Thyroid gland (tissue), 4 donors: ENCODE measurements at regions not wholly inside any gene's neighbourhood (a gene's known extent, or its start where the extent isn't known, plus 50 kb on each side); places are given as distances from the start of the nearest gene placed in this dataset.

Experiments used
- DNase-seq, 2 donors: peaks; one replicate each; pipeline ENCODE4 v3.0.0-alpha.2; 2019
- H3K27ac ChIP-seq, 3 donors: fragments of 200-600 bp; sonication (generic); 1 replicate in 2 of 3; 2 replicates in 1 of 3; pipeline ENCODE4 v1.5.1; 2016 to 2019; ENCODE audit warnings: mild to moderate bottlenecking in 1 of 3, moderate library complexity in 1 of 3
- H3K27me3 ChIP-seq: fragments of 200-600 bp; sonication (generic); one replicate; pipeline ENCODE4 v1.5.1; 2019
- H3K36me3 ChIP-seq, 2 donors: fragments of 200-600 bp; sonication (generic); one replicate each; pipeline ENCODE4 v1.5.1; 2016 to 2019
- H3K4me1 ChIP-seq, 2 donors: fragments of 200-600 bp; sonication (generic); one replicate each; pipeline ENCODE4 v1.5.1; 2017 to 2019
- H3K4me3 ChIP-seq, 3 donors: fragments of 200-600 bp; sonication (generic); replicated peaks in 1 of 3; 1 replicate in 2 of 3; 2 replicates in 1 of 3; pipeline ENCODE4 v1.5.1; 2016; ENCODE audit warnings: mild to moderate bottlenecking in 1 of 3
- H3K9me3 ChIP-seq: fragments of 200-600 bp; sonication (generic); one replicate; pipeline ENCODE4 v1.5.1; 2017
- POLR2A ChIP-seq, 2 donors: fragments of 450-650 bp; IDR thresholded peaks; one replicate each; pipeline ENCODE4 v1.6.1; 2017; ENCODE audit warnings: antibody characterized with exemption in 2 of 2, mild to moderate bottlenecking in 2 of 2, moderate library complexity in 1 of 2
- WGBS, 2 donors: methylation state at CpG; one replicate each; pipeline ENCODE4 v1.1.5; 2017; 5-methylcytosine and 5-hydroxymethylcytosine counted together
- intact Hi-C: fragments of 100-400 bp; cut with DNase I; formaldehyde crosslinking; loops from one replicate; pipeline ENCODE4 v1.15.1; 2023
- TF ChIP-seq, protein P1 (sequence below), 6 experiments: fragments of 200-600 bp in 3 of 6; fragments of 450-650 bp in 3 of 6; sonication (generic) in 3 of 6; IDR thresholded peaks; one replicate each; pipeline ENCODE4 v1.5.1; 2016 to 2019; ENCODE audit warnings: antibody characterized with exemption in 6 of 6, mild to moderate bottlenecking in 2 of 6, inconsistent platforms in 1 of 6, moderate library complexity in 1 of 6

DNA sequence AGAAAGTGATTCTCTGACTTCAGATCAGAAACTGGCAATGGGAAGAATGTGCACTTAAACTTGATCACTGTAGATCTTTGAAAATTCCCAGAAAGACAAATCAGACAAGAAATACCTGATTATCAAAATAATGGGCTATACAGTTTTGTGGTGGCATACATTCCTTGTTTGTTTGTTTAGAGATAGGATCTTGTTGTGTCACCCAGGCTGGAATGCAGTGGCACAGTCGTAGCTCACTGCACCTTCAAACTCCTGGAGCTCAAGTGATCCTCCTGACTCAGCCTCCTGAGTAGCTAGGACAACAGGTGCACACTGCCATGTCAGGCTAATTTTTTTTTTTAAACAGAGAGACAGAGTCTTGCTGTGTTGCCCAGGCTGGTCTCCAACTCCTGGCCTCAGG, 81.0 kb upstream of the SPRY1 start:
- no peaks in the 10 kb centered on the region for H3K27me3 ChIP-seq
- no peaks in the 10 kb centered on the region for H3K36me3 ChIP-seq
- H3K4me3 ChIP-seq, result no peak overlapping the region
- no peaks in the 10 kb centered on the region for H3K9me3 ChIP-seq
- no peak for DNase-seq
- no peak for TF ChIP-seq POLR2A (IDR thresholded peaks at IDR 0.05)
- TF ChIP-seq, protein P1, sequence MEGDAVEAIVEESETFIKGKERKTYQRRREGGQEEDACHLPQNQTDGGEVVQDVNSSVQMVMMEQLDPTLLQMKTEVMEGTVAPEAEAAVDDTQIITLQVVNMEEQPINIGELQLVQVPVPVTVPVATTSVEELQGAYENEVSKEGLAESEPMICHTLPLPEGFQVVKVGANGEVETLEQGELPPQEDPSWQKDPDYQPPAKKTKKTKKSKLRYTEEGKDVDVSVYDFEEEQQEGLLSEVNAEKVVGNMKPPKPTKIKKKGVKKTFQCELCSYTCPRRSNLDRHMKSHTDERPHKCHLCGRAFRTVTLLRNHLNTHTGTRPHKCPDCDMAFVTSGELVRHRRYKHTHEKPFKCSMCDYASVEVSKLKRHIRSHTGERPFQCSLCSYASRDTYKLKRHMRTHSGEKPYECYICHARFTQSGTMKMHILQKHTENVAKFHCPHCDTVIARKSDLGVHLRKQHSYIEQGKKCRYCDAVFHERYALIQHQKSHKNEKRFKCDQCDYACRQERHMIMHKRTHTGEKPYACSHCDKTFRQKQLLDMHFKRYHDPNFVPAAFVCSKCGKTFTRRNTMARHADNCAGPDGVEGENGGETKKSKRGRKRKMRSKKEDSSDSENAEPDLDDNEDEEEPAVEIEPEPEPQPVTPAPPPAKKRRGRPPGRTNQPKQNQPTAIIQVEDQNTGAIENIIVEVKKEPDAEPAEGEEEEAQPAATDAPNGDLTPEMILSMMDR (IDR thresholded peaks at IDR 0.05), result no peak
- 89 to 96% methylated on average over 1 of the region's 1 CpG for WGBS, 2 donors
- intact Hi-C loops, result no loop called here
- no peak overlapping the region for H3K27ac ChIP-seq
- H3K4me1 ChIP-seq, result no peaks in the 10 kb centered on the region

DNA sequence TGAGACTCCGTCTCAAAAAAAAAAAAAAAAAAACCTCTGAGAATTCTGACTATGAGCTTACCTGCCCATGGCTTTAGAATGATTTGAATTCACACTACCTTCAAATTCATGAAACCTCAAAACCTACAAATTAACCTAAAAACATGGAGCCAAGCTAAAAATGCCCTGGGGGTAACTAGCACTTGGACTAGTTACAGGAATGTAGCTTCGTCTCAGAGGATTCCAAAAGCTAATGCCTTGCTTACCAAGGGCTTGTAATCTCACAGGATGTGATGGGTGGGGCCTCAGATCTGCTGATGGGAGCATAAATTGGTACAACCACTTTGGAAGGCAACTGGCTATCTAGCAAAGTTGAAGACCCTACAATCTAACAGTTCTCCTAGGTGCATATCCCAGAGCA, 79.4 kb upstream of the SPRY1 start:
- Histone ChIP-seq H3K9me3 (no peaks in the 10 kb centered on the region), H3K27me3 (no peaks in the 10 kb centered on the region), H3K4me3 (no peak overlapping the region), H3K4me1 (no peaks in the 10 kb centered on the region), H3K27ac (no peak overlapping the region), H3K36me3 (no peaks in the 10 kb centered on the region)
- DNase-seq, result no peak
- TF ChIP-seq, protein P1 (IDR thresholded peaks at IDR 0.05), result no peak
- TF ChIP-seq POLR2A (IDR thresholded peaks at IDR 0.05), result no peak
- WGBS, 2 donors, result 91 to 98% methylated on average over 2 of the region's 2 CpGs
- intact Hi-C loops, result no loop called here

DNA sequence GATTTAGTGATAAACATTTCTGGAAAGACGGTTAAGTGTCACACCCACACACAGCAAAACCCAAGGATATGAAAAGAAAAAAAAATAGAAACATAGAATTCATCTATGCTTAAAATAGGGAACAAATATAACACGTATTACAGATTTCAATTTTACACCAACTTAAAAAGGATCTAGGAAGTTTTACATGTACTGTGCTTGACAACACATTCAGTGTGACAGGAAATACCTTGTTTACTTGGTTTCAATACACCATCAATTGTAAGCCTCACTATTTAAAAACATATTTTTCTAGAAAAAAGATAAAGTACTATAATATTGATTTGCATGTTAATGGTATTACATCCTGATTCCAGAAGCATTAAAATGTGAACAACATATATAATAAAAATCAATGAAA, 77.0 kb upstream of the SPRY1 start:
- no peak for DNase-seq
- H3K27me3 ChIP-seq, result no peaks in the 10 kb centered on the region
- H3K4me1 ChIP-seq, result no peaks in the 10 kb centered on the region
- intact Hi-C loops, result no loop called here
- no peaks in the 10 kb centered on the region for H3K9me3 ChIP-seq
- WGBS, 2 donors, result 92% methylated on average over 2 of the region's 2 CpGs
- no peak overlapping the region for H3K4me3 ChIP-seq
- H3K27ac ChIP-seq, result no peak overlapping the region
- no peaks in the 10 kb centered on the region for H3K36me3 ChIP-seq
- TF ChIP-seq POLR2A (IDR thresholded peaks at IDR 0.05), result no peak
- TF ChIP-seq, protein P1 (IDR thresholded peaks at IDR 0.05), result no peak

DNA sequence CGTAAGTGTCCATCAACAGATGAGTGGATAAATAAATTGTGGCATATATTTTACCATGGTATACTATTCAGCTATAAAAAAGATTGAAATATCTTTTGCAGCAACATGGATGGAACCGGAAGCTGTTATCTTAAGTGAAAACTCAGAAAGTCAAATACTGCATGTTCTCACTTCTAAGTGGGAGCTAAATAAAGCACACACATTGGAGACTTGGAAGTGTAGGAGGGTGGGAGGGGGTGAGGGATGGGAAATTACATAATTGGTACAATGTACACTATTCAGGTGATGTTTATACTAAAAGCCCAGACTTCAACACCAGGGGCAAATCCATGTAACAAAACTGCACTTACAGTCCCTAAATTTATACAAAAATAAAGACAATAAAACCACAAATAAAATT, 72.6 kb upstream of the SPRY1 start:
- no peaks in the 10 kb centered on the region for H3K4me1 ChIP-seq
- H3K9me3 ChIP-seq, result no peaks in the 10 kb centered on the region
- H3K27ac ChIP-seq, result no peak overlapping the region
- intact Hi-C loops, result no loop called here
- H3K4me3 ChIP-seq, result no peak overlapping the region
- WGBS, 2 donors, result 84 to 97% methylated on average over 2 of the region's 2 CpGs
- no peaks in the 10 kb centered on the region for H3K27me3 ChIP-seq
- no peak for DNase-seq
- H3K36me3 ChIP-seq, result no peaks in the 10 kb centered on the region
- TF ChIP-seq, protein P1 (IDR thresholded peaks at IDR 0.05), result no peak
- TF ChIP-seq POLR2A (IDR thresholded peaks at IDR 0.05), result no peak

DNA sequence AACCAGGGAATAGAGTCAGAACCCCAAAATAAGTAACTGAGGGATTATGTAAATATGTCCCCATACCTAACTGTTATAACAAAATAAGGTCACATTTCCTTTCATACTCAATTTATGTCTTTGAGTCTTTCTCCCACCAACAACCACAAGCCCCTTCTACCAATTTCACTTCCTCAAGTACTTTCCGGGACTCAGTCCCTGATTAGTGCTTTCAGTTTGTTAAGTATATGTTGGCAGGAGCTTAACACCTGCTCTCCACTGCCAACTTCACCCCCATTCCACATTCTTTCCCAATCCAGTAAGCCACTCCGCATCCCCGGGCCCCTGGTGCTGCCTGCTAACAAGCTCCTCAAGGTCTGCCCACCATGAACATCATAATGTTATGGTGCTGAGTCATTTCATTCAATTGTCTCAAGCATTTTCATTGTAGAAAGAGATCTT, 71.3 kb upstream of the SPRY1 start:
- H3K27me3 ChIP-seq, result no peaks in the 10 kb centered on the region
- H3K9me3 ChIP-seq, result no peaks in the 10 kb centered on the region
- DNase-seq, result no peak
- H3K27ac ChIP-seq, result no peak overlapping the region
- TF ChIP-seq, protein P1 (IDR thresholded peaks at IDR 0.05), result no peak
- no peak for TF ChIP-seq POLR2A (IDR thresholded peaks at IDR 0.05)
- 43 to 69% methylated on average over 3 of the region's 3 CpGs for WGBS, 2 donors
- H3K4me3 ChIP-seq, result no peak overlapping the region
- H3K36me3 ChIP-seq, result no peaks in the 10 kb centered on the region
- intact Hi-C loops, result no loop called here
- H3K4me1 ChIP-seq, result no peaks in the 10 kb centered on the region
